ENCODE measurements at regions not wholly inside any gene's neighbourhood (a gene's known extent, or its start where the extent isn't known, plus 50 kb on each side); places are given as distances from the start of the nearest gene placed in this dataset.

GRCh38 chr3:34881026-34881425 lies 758.3 kb upstream of the ARPP21 start:
- BruUV-seq (replicated peaks), result no TSS peak
- H3K36me3 ChIP-seq (ENCODE audit: low read depth), result no peaks in the 10 kb centered on the region
- POLR2A ChIA-PET (ENCODE audit: unreplicated experiment), result no interaction called here
- H3K9me3 ChIP-seq (ENCODE audit: insufficient read depth, low read depth), result no peaks in the 10 kb centered on the region
- H3K27ac ChIP-seq, result no peak overlapping the region
- no peak for DNase-seq
- no peaks in the 10 kb centered on the region for H3K9me2 ChIP-seq (ENCODE audit: insufficient read depth)
- H3K4me2 ChIP-seq, result no peak overlapping the region
- intact Hi-C loops (cut with micrococcal nuclease; ENCODE audit: unreplicated experiment), result no loop called here
- H3K4me1 ChIP-seq (replicated peaks; ENCODE audit: insufficient read depth), result no peaks in the 10 kb centered on the region
- H2AFZ ChIP-seq, result no peak overlapping the region
- TF ChIP-seq EZH2 (IDR thresholded peaks at IDR 0.05; ENCODE audit: low read depth), result no peak
- no peak for TF ChIP-seq CTCF (conservative IDR thresholded peaks at IDR 0.05)
- CTCF ChIA-PET, result no interaction called here
- no peaks in the 10 kb centered on the region for H3F3A ChIP-seq (ENCODE audit: insufficient read depth, low read depth)
- H3K79me2 ChIP-seq (ENCODE audit: low read depth), result no peaks in the 10 kb centered on the region
- no peaks in the 10 kb centered on the region for H3K27me3 ChIP-seq (ENCODE audit: insufficient read depth, low read depth)
- no peak overlapping the region for H3K4me3 ChIP-seq
- H4K20me1 ChIP-seq (ENCODE audit: insufficient read depth), result no peaks in the 10 kb centered on the region

- Histone ChIP-seq H3K36me3 (ENCODE audit: low read depth) (no peaks in the 10 kb centered on the region), H2AFZ (no peak overlapping the region), H3F3A (ENCODE audit: insufficient read depth, low read depth) (no peaks in the 10 kb centered on the region), H3K4me3 (no peak overlapping the region), H3K9me3 (ENCODE audit: insufficient read depth, low read depth) (no peaks in the 10 kb centered on the region), H3K27ac (no peak overlapping the region), H3K27me3 (ENCODE audit: insufficient read depth, low read depth) (no peaks in the 10 kb centered on the region), H3K9me2 (ENCODE audit: insufficient read depth) (no peaks in the 10 kb centered on the region), H3K4me2 (no peak overlapping the region), H4K20me1 (ENCODE audit: insufficient read depth) (no peaks in the 10 kb centered on the region), H3K4me1 (replicated peaks; ENCODE audit: insufficient read depth) (no peaks in the 10 kb centered on the region), H3K79me2 (ENCODE audit: low read depth) (no peaks in the 10 kb centered on the region)
- no TSS peak for BruUV-seq (replicated peaks)
- TF ChIP-seq EZH2 (IDR thresholded peaks at IDR 0.05; ENCODE audit: low read depth) (no peak), CTCF (conservative IDR thresholded peaks at IDR 0.05) (no peak)
- ChIA-PET POLR2A (ENCODE audit: unreplicated experiment) (no interaction called here), CTCF (no interaction called here)
- no peak for DNase-seq
- intact Hi-C loops (cut with micrococcal nuclease; ENCODE audit: unreplicated experiment), result no loop called here
Observed at GRCh38 chr3:34882764-34883163, 756.6 kb upstream of the ARPP21 start.

- no peaks in the 10 kb centered on the region for H3K9me3 ChIP-seq (ENCODE audit: insufficient read depth, low read depth)
- no peak for DNase-seq
- H3K27me3 ChIP-seq (ENCODE audit: insufficient read depth, low read depth), result no peaks in the 10 kb centered on the region
- H3K36me3 ChIP-seq (ENCODE audit: low read depth), result no peaks in the 10 kb centered on the region
- no TSS peak for BruUV-seq (replicated peaks)
- no peak overlapping the region for H3K27ac ChIP-seq
- no peak overlapping the region for H2AFZ ChIP-seq
- H3K4me2 ChIP-seq, result no peak overlapping the region
- H4K20me1 ChIP-seq (ENCODE audit: insufficient read depth), result no peaks in the 10 kb centered on the region
- H3F3A ChIP-seq (ENCODE audit: insufficient read depth, low read depth), result no peaks in the 10 kb centered on the region
- TF ChIP-seq CTCF (conservative IDR thresholded peaks at IDR 0.05), result no peak
- TF ChIP-seq EZH2 (IDR thresholded peaks at IDR 0.05; ENCODE audit: low read depth), result no peak
- ChIA-PET POLR2A (ENCODE audit: unreplicated experiment) (no interaction called here), CTCF (no interaction called here)
- intact Hi-C loops (cut with micrococcal nuclease; ENCODE audit: unreplicated experiment), result no loop called here
- no peaks in the 10 kb centered on the region for H3K4me1 ChIP-seq (replicated peaks; ENCODE audit: insufficient read depth)
- no peaks in the 10 kb centered on the region for H3K79me2 ChIP-seq (ENCODE audit: low read depth)
- no peaks in the 10 kb centered on the region for H3K9me2 ChIP-seq (ENCODE audit: insufficient read depth)
- no peak overlapping the region for H3K4me3 ChIP-seq
Observed at GRCh38 chr3:34884007-34884406, 755.3 kb upstream of the ARPP21 start.
